Heart right ventricle (tissue), 16 donors: ENCODE measurements at regions not wholly inside any gene's neighbourhood (a gene's known extent, or its start where the extent isn't known, plus 50 kb on each side); places are given as distances from the start of the nearest gene placed in this dataset.

Source experiments
- ATAC-seq, 8 donors: fragments of 200-7000 bp; cut with Tn5 transposase; one replicate each; pipeline ENCODE4 v1.9.1; 2020; ENCODE audit warnings: mild to moderate bottlenecking in 8 of 8, moderate library complexity in 8 of 8, moderate number of reproducible peaks in 1 of 8
- DNase-seq, 2 donors: peaks; one replicate each; pipeline ENCODE4 v3.0.0-alpha.2; 2020
- H3K27ac ChIP-seq, 10 donors: fragments of 200-600 bp; sonication (generic) in 2 of 10; one replicate each; pipeline versions ENCODE4 v1.5.0 to v1.8.0; 2020 to 2022; ENCODE audit warnings: mild to moderate bottlenecking in 3 of 10
- H3K27me3 ChIP-seq, 7 donors: fragments of 200-600 bp; one replicate each; pipeline ENCODE4 v1.8.0; 2021 to 2022; ENCODE audit warnings: mild to moderate bottlenecking in 2 of 7
- H3K36me3 ChIP-seq, 9 donors: fragments of 200-600 bp; sonication (generic) in 1 of 9; one replicate each; pipeline versions ENCODE4 v1.5.0 to v1.8.0; 2020 to 2022; ENCODE audit warnings: mild to moderate bottlenecking in 2 of 9
- H3K4me1 ChIP-seq, 9 donors: fragments of 200-600 bp; sonication (generic) in 1 of 9; one replicate each; pipeline versions ENCODE4 v1.5.0 to v1.8.0; 2020 to 2022; ENCODE audit warnings: mild to moderate bottlenecking in 4 of 9
- H3K4me3 ChIP-seq, 10 donors: fragments of 200-600 bp; sonication (generic) in 2 of 10; one replicate each; pipeline versions ENCODE4 v1.5.0 to v1.8.0; 2020 to 2022; ENCODE audit warnings: mild to moderate bottlenecking in 7 of 10, moderate library complexity in 2 of 10
- H3K9me3 ChIP-seq, 11 donors: fragments of 200-600 bp in 10 of 11; sonication (generic) in 2 of 11; one replicate each; pipeline versions ENCODE4 v1.5.0 to v1.8.0; 2013 to 2022; ENCODE audit warnings: mild to moderate bottlenecking in 2 of 11, control low read depth in 1 of 11, moderate library complexity in 1 of 11
- CTCF ChIP-seq, 9 donors: fragments of 200-600 bp; sonication (generic) in 2 of 9; IDR thresholded peaks; one replicate each; pipeline versions ENCODE4 v1.5.0 to v1.8.0; 2021 to 2022; ENCODE audit warnings: antibody characterized with exemption in 9 of 9, mild to moderate bottlenecking in 5 of 9, moderate library complexity in 1 of 9
- WGBS, 2 donors: extraction: QIAGEN DNeasy Blood & Tissue Kit; methylation state at CpG; one replicate each; pipeline ENCODE4 v1.1.7; 2013; ENCODE audit warnings: inconsistent platforms in 1 of 2; 5-methylcytosine and 5-hydroxymethylcytosine counted together
- intact Hi-C, 10 donors: fragments of 100-400 bp; cut with DNase I; formaldehyde crosslinking; loops; one replicate each; pipeline versions ENCODE4 v1.11.1 to v1.14.2; 2022
- donor health status: Arrhythmogenic right ventricular cardiomyopathy.
- donor health status: ischemic (EF 13 %, LVEDD 7.1; RV severe dilation, severe dysfunction).
- donor health status: healthy with polysubstance abuse.
- donor health status: DM: no; HTN: yes; CAD: no.
- donor health status: DM: no; HTN: no; CAD: no.
- donor health status: ischemic (EF 25% LVEDD 6.9; RV normal size, moderate dysfunction).
- donor health status: ischemic (EF 25% LVEDD 5.7; RV mildly dilated, moderate dysfunction).
- donor health status: healthy.
- donor health status: DM: yes; HTN: yes; CAD: no.
- donor health status: Ischemic cardiomyopathy.
- donor health status: ischemic (EF 35%, LVEDD 5.7; RV mildly dilated, moderate dysfunction).
- donor health status: nonischemic (EF 11% LVEDD 7.7; RV severe dilation, severe dysfunction).
- donor health status: DM: yes; HTN: yes; CAD: no.
- donor health status: PGD.
- donor health status: ischemic (EF 29% LVEDD 5.4; RV normal size, mild dysfunction).
- donor health status: nonischemic (EF 23%, LVEDD 6.1; RV moderate dilation, normal function).

GRCh38 chr11:104467404-104467803 lies 303.5 kb upstream of the PDGFD start:
- Histone ChIP-seq H3K4me3 (no peak overlapping the region), H3K36me3 (no peaks in the 10 kb centered on the region), H3K4me1 (no peaks in the 10 kb centered on the region), H3K27me3 (no peaks in the 10 kb centered on the region), H3K27ac (no peak overlapping the region), H3K9me3 (no peaks in the 10 kb centered on the region)
- intact Hi-C loops = no loop called here
- no peak for ATAC-seq
- DNase-seq = no peak
- no peak for TF ChIP-seq CTCF (IDR thresholded peaks at IDR 0.05)

DNA sequence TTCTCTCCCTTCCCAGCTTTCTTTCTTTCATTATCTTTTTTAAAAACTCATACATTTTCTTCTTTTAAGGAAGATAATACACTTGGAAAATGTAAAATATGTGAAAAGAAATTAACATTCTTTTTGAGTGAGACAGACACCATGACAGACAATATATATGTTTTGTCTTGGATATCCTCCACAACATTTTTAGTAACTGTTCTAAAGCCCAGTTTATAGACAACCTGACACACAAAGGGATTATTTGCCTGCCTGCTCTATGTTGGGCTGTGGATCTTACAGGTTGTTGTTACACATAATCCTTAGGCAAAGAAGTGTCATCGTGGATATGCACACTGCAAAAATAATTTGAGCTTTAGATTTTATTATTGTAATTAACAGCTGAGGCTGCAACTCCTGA lies 301.4 kb upstream of the PDGFD start:
- no peaks in the 10 kb centered on the region for H3K9me3 ChIP-seq
- WGBS, 2 donors = 77 to 82% methylated on average over 1 of the region's 1 CpG
- H3K4me3 ChIP-seq = no peak overlapping the region
- no peaks in the 10 kb centered on the region for H3K36me3 ChIP-seq
- no peak for TF ChIP-seq CTCF (IDR thresholded peaks at IDR 0.05)
- DNase-seq (no peak), ATAC-seq (no peak)
- intact Hi-C loops = no loop called here
- H3K27ac ChIP-seq = no peak overlapping the region
- no peaks in the 10 kb centered on the region for H3K27me3 ChIP-seq
- H3K4me1 ChIP-seq = no peaks in the 10 kb centered on the region

DNA sequence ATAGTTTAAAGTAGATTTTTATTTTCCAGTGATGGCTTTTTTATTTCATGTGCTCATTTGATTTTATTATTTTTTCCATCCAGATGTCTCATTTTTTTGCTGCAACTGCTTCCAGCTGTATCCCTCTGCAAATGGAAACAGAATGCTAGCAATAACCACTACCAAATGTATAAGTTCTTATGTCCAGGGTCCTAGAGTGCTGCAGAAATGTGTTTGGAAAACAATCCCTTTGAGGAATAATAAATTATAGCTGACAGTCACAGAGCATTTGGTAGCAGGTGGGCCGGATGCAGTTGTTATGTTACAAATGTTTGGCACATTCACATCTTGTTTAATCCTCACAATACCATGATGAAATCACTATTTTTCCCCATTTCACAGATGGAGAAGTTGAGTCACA lies 300.7 kb upstream of the PDGFD start:
- ATAC-seq (no peak), DNase-seq (no peak)
- no peak overlapping the region for H3K27ac ChIP-seq
- WGBS, 2 donors = 81 to 82% methylated on average over 1 of the region's 1 CpG
- TF ChIP-seq CTCF (IDR thresholded peaks at IDR 0.05) = no peak
- no peaks in the 10 kb centered on the region for H3K27me3 ChIP-seq
- no peaks in the 10 kb centered on the region for H3K4me1 ChIP-seq
- no peaks in the 10 kb centered on the region for H3K9me3 ChIP-seq
- H3K36me3 ChIP-seq = no peaks in the 10 kb centered on the region
- no peak overlapping the region for H3K4me3 ChIP-seq
- intact Hi-C loops = no loop called here

DNA sequence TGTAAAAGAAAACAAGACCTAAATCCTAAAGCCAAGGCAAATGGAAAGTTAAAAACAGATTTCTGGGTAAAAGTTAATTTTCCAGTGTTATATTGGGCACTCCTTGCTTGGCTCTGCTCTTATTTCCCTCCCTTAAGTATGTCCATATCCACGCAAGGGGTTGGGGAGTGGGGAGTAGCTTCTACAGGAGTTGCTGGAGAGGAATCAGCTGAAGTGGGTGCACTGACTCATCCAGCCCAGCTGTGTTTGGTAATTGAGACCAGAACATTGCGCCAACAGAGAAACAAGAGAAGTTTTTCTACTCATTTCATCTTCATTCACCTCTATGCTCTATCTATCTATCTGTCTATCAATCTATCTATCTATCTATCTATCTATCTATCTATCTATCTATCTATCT lies 298.4 kb upstream of the PDGFD start:
- ATAC-seq (peak in 6 of 8 donors; percentile 29 to 70 (median 61)), DNase-seq (peak in 1 of 2 donors; percentile 25)
- no peak for TF ChIP-seq CTCF (IDR thresholded peaks at IDR 0.05)
- no peak overlapping the region for H3K27ac ChIP-seq
- no peaks in the 10 kb centered on the region for H3K4me1 ChIP-seq
- H3K27me3 ChIP-seq = no peaks in the 10 kb centered on the region
- H3K36me3 ChIP-seq = no peaks in the 10 kb centered on the region
- WGBS, 2 donors = 74 to 83% methylated on average over 2 of the region's 2 CpGs
- intact Hi-C loops = no loop called here
- peaks cover 0 to 4% (median 0%) of the 10 kb centered on the region in 11 donors for H3K9me3 ChIP-seq
- H3K4me3 ChIP-seq = no peak overlapping the region
